ENCODE measurements at regions not wholly inside any gene's neighbourhood (a gene's known extent, or its start where the extent isn't known, plus 50 kb on each side); places are given as distances from the start of the nearest gene placed in this dataset.

- TF ChIP-seq CTCF (IDR thresholded peaks at IDR 0.05) (no peak), ZFX (IDR thresholded peaks at IDR 0.05; ENCODE audit: borderline replicate concordance) (no peak)
Observed at GRCh38 chr3:106825962-106826605, 551.2 kb upstream of the CCDC54 start.

All from 22Rv1 (cell line).